HCT116 (cell line): ENCODE measurements at regions not wholly inside any gene's neighbourhood (a gene's known extent, or its start where the extent isn't known, plus 50 kb on each side); places are given as distances from the start of the nearest gene placed in this dataset.

Experiments used
- EZH2 ChIP-seq: fragments of 200-600 bp; sonication (generic); IDR thresholded peaks from 2 replicates; pipeline ENCODE4 v1.6.1; 2017; ENCODE audit warnings: antibody characterized with exemption, mixed run types
- JUND ChIP-seq: IDR thresholded peaks from 2 replicates; pipeline ENCODE4 v1.6.1; 2012
- POLR2A ChIP-seq: IDR thresholded peaks from 2 replicates; pipeline ENCODE4 v1.7.0; 2011; ENCODE audit warnings: borderline replicate concordance; ENCODE audit not compliant: insufficient read depth, insufficient read length; ENCODE audit errors: extremely low read depth
- POLR2AphosphoS5 ChIP-seq: IDR thresholded peaks from 2 replicates; pipeline ENCODE4 v1.6.1; 2011; ENCODE audit warnings: mild to moderate bottlenecking, low read depth, low read length, moderate library complexity
- RAD21 ChIP-seq: IDR thresholded peaks from 2 replicates; pipeline ENCODE4 v1.6.1; 2012; ENCODE audit warnings: low read depth, mild to moderate bottlenecking
- REST ChIP-seq: IDR thresholded peaks from 2 replicates; pipeline ENCODE4 v1.6.1; 2012; ENCODE audit warnings: low read depth
- SP1 ChIP-seq: IDR thresholded peaks from 2 replicates; pipeline ENCODE4 v1.6.1; 2012; ENCODE audit warnings: low read depth
- YY1 ChIP-seq: IDR thresholded peaks from 2 replicates; pipeline ENCODE4 v1.6.1; 2011; ENCODE audit warnings: low read length, low read depth, moderate library complexity, mild to moderate bottlenecking; ENCODE audit not compliant: insufficient replicate concordance; ENCODE audit errors: extremely low read depth
- ZBTB33 ChIP-seq: IDR thresholded peaks from 2 replicates; pipeline ENCODE4 v1.6.1; 2011; ENCODE audit warnings: mild to moderate bottlenecking, low read length, moderate library complexity; ENCODE audit not compliant: insufficient replicate concordance; ENCODE audit errors: extremely low read depth
- ZNF274 ChIP-seq: fragments of 200-500 bp; sonication (Bioruptor generic); IDR thresholded peaks from 2 replicates; pipeline ENCODE4 v1.6.1; 2014; ENCODE audit warnings: mild to moderate bottlenecking, low read depth, low read length, inconsistent platforms
- TF ChIP-seq, protein P1 (sequence below): IDR thresholded peaks from 2 replicates; pipeline ENCODE4 v1.6.1; 2012
- TF ChIP-seq, protein P2 (sequence below), 3 experiments: fragments of 200-600 bp in 1 of 3; sonication (generic) in 1 of 3; IDR thresholded peaks in 2 of 3; conservative IDR thresholded peaks in 1 of 3; 2 replicates each; pipeline ENCODE4 v1.5.1; 2012 to 2017; ENCODE audit warnings: low read depth in 2 of 3, low read length in 2 of 3, antibody characterized with exemption in 1 of 3, borderline replicate concordance in 1 of 3, control low read depth in 1 of 3, mild to moderate bottlenecking in 1 of 3, mixed read lengths in 1 of 3, mixed run types in 1 of 3, moderate library complexity in 1 of 3; ENCODE audit not compliant: insufficient read depth in 1 of 3
- TF ChIP-seq, protein P3 (sequence below): IDR thresholded peaks from 2 replicates; pipeline ENCODE4 v1.6.1; 2012

GRCh38 chr17:33551075-33551474 is 258.0 kb upstream of the ASIC2 start:
- TF ChIP-seq, protein P1, sequence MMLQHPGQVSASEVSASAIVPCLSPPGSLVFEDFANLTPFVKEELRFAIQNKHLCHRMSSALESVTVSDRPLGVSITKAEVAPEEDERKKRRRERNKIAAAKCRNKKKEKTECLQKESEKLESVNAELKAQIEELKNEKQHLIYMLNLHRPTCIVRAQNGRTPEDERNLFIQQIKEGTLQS, result no peak
- TF ChIP-seq JUND, result no peak
- no peak for TF ChIP-seq POLR2AphosphoS5
- TF ChIP-seq, protein P2, sequence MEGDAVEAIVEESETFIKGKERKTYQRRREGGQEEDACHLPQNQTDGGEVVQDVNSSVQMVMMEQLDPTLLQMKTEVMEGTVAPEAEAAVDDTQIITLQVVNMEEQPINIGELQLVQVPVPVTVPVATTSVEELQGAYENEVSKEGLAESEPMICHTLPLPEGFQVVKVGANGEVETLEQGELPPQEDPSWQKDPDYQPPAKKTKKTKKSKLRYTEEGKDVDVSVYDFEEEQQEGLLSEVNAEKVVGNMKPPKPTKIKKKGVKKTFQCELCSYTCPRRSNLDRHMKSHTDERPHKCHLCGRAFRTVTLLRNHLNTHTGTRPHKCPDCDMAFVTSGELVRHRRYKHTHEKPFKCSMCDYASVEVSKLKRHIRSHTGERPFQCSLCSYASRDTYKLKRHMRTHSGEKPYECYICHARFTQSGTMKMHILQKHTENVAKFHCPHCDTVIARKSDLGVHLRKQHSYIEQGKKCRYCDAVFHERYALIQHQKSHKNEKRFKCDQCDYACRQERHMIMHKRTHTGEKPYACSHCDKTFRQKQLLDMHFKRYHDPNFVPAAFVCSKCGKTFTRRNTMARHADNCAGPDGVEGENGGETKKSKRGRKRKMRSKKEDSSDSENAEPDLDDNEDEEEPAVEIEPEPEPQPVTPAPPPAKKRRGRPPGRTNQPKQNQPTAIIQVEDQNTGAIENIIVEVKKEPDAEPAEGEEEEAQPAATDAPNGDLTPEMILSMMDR (IDR thresholded peaks at IDR 0.05 in 2 of 3, conservative IDR thresholded peaks at IDR 0.05 in 1 of 3; ENCODE audit: borderline replicate concordance in 1 of 3, insufficient read depth in 1 of 3, low read depth in 2 of 3, low read length in 2 of 3), result no peak
- no peak for TF ChIP-seq RAD21
- no peak for TF ChIP-seq POLR2A
- no peak for TF ChIP-seq ZNF274
- no peak for TF ChIP-seq REST
- no peak for TF ChIP-seq ZBTB33
- no peak for TF ChIP-seq EZH2
- TF ChIP-seq, protein P3, sequence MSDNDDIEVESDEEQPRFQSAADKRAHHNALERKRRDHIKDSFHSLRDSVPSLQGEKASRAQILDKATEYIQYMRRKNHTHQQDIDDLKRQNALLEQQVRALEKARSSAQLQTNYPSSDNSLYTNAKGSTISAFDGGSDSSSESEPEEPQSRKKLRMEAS, result no peak
- TF ChIP-seq SP1, result no peak
- no peak for TF ChIP-seq YY1
